Esophagus muscularis mucosa (tissue), 4 donors: ENCODE measurements at regions not wholly inside any gene's neighbourhood (a gene's known extent, or its start where the extent isn't known, plus 50 kb on each side); places are given as distances from the start of the nearest gene placed in this dataset.

Experiments
- DNase-seq: peaks from one replicate; pipeline ENCODE4 v3.0.0-alpha.2; 2017; ENCODE audit errors: extremely low spot score
- H3K27ac ChIP-seq, 4 donors: fragments of 200-600 bp; sonication (generic); replicated peaks in 1 of 4; 1 replicate in 3 of 4; 2 replicates in 1 of 4; pipeline ENCODE4 v1.5.1; 2016 to 2019; ENCODE audit warnings: mild to moderate bottlenecking in 1 of 4
- H3K27me3 ChIP-seq, 4 donors: fragments of 200-600 bp; sonication (generic); one replicate each; pipeline versions ENCODE4 v1.5.1 to v1.6.0; 2016 to 2019
- H3K36me3 ChIP-seq, 4 donors: fragments of 200-600 bp; sonication (generic); one replicate each; pipeline ENCODE4 v1.5.1; 2016 to 2019
- H3K4me1 ChIP-seq, 4 donors: fragments of 200-600 bp; sonication (generic); one replicate each; pipeline ENCODE4 v1.5.1; 2016 to 2019
- H3K4me3 ChIP-seq, 4 donors: fragments of 200-600 bp; sonication (generic); 1 replicate in 2 of 4; 2 replicates in 2 of 4; pipeline ENCODE4 v1.5.1; 2016 to 2019; ENCODE audit warnings: mild to moderate bottlenecking in 4 of 4, moderate library complexity in 1 of 4
- H3K9me3 ChIP-seq, 4 donors: fragments of 200-600 bp; sonication (generic); 1 replicate in 3 of 4; 2 replicates in 1 of 4; pipeline ENCODE4 v1.5.1; 2016 to 2019
- CTCF ChIP-seq, 3 experiments: fragments of 200-600 bp in 2 of 3; fragments of 450-650 bp in 1 of 3; sonication (generic) in 2 of 3; IDR thresholded peaks; one replicate each; pipeline ENCODE4 v1.5.1; 2017 to 2019; ENCODE audit warnings: antibody characterized with exemption in 3 of 3, mild to moderate bottlenecking in 2 of 3, moderate library complexity in 1 of 3
- EP300 ChIP-seq: sonication (generic); formaldehyde crosslinking; IDR thresholded peaks from one replicate; pipeline ENCODE4 v1.6.1; 2017; ENCODE audit warnings: antibody characterized with exemption
- POLR2A ChIP-seq: fragments of 450-650 bp; IDR thresholded peaks from one replicate; pipeline ENCODE4 v1.6.1; 2017; ENCODE audit warnings: antibody characterized with exemption, moderate library complexity, mild to moderate bottlenecking, low read depth
- POLR2AphosphoS5 ChIP-seq, 2 donors: sonication (generic); formaldehyde crosslinking; IDR thresholded peaks; one replicate each; pipeline ENCODE4 v1.6.1; 2017; ENCODE audit warnings: antibody characterized with exemption in 2 of 2
- WGBS: methylation state at CpG from one replicate; pipeline ENCODE4 v1.1.5; 2018; 5-methylcytosine and 5-hydroxymethylcytosine counted together
- intact Hi-C: fragments of 100-400 bp; cut with DNase I; formaldehyde crosslinking; loops from one replicate; pipeline ENCODE4 v1.15.1; 2023

DNA sequence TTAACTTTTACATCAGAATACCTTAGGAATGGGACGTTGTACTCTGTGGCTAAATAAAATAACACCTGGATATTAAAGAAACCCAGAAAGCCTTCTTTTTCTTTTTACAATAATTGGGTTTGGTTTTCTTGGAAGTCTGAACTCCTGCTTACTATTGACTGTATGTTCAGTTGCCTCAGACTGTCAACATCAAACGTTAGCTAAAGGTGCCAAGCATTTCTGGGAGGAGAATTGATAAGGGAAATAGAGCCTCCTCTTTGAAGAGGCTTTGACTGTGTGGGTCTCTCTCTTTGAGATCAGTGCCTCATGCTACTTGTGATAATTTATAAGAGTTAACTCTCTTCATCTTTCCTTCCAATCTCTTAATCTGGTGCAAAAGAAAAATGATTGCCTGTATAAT is 224.7 kb upstream of the BMPER start:
- Histone ChIP-seq H3K4me3 (no peak overlapping the region), H3K27ac (no peak overlapping the region), H3K36me3 (no peaks in the 10 kb centered on the region), H3K4me1 (no peaks in the 10 kb centered on the region), H3K9me3 (peaks cover 0 to 12% (median 4%) of the 10 kb centered on the region in 4 donors), H3K27me3 (no peaks in the 10 kb centered on the region)
- intact Hi-C loops = no loop called here
- 83% methylated on average over 2 of the region's 2 CpGs for WGBS
- TF ChIP-seq POLR2A (no peak), EP300 (no peak), POLR2AphosphoS5 (IDR thresholded peaks at IDR 0.05) (no peak), CTCF (IDR thresholded peaks at IDR 0.05) (no peak)
- DNase-seq = no peak

GRCh38 chr7:33685503-33685902 is 219.8 kb upstream of the BMPER start:
- WGBS = 95% methylated on average over 9 of the region's 9 CpGs
- H3K4me1 ChIP-seq = no peaks in the 10 kb centered on the region
- TF ChIP-seq POLR2A = no peak
- no peaks in the 10 kb centered on the region for H3K9me3 ChIP-seq
- DNase-seq = no peak
- H3K27ac ChIP-seq = no peak overlapping the region
- H3K36me3 ChIP-seq = no peaks in the 10 kb centered on the region
- H3K27me3 ChIP-seq = no peaks in the 10 kb centered on the region
- intact Hi-C loops = no loop called here
- H3K4me3 ChIP-seq = no peak overlapping the region

DNA sequence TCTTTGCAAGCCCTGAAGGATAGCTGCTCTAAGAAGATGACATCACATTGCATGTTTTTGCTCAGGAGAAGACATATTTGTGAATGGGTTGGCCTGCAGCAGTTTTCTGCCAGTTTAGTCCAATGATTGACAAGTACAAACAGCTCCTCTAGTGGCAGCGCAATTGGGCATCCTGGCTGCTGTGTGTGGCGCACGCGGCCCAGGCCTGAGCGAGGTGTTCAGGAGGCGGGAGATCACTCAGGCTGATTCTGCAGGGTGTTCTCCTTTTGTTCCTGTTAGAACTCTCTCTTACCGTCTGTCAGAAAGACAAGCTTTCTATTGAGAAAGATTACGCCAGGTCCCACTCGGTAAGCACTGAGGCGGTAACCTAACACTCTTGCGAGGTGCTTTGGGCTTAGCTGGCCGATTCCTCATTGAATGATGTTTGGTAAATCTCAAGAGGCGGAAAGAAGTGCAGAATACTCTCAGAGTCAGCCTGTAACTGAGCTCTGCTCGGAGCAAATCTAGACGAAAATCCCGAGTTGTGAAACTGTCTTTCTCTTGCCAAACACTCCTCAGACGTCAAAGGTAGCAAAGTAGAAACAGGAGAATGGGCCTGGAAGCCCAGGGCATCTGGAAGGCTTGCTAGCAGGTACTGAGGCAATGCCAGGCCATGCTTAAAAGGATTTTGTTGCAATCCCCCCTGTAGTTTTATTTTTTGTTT is 219.2 kb upstream of the BMPER start:
- intact Hi-C loops = no loop called here
- WGBS = 85% methylated on average over 17 of the region's 17 CpGs
- no peaks in the 10 kb centered on the region for H3K4me1 ChIP-seq
- H3K27ac ChIP-seq = no peak overlapping the region
- H3K27me3 ChIP-seq = no peaks in the 10 kb centered on the region
- TF ChIP-seq CTCF (IDR thresholded peaks at IDR 0.05) = no peak
- TF ChIP-seq POLR2AphosphoS5 (IDR thresholded peaks at IDR 0.05) = no peak
- TF ChIP-seq EP300 = no peak
- TF ChIP-seq POLR2A = no peak
- H3K9me3 ChIP-seq = no peaks in the 10 kb centered on the region
- no peak for DNase-seq
- H3K4me3 ChIP-seq = no peak overlapping the region
- H3K36me3 ChIP-seq = no peaks in the 10 kb centered on the region

DNA sequence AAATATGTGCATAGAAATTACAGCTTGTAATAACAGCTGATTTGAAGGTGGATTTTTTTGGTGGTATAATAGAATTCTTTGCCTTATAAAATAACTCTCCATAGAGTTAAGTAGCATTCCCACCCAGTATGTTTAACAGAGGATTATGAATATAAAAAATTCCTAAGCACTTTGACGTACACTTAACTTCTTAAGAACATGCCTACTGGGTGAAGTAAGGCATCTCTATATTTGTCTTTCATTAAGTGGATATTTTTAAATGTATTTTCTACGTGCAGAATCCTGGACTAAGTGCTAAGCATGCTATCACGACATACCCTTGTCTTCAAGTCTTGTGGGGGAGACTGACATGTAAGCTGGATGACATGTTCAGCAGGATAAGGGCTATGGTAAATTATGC is 217.7 kb upstream of the BMPER start:
- no peaks in the 10 kb centered on the region for H3K9me3 ChIP-seq
- no peak overlapping the region for H3K27ac ChIP-seq
- TF ChIP-seq CTCF (IDR thresholded peaks at IDR 0.05) (no peak), POLR2AphosphoS5 (IDR thresholded peaks at IDR 0.05) (no peak), POLR2A (no peak), EP300 (no peak)
- H3K4me1 ChIP-seq = no peaks in the 10 kb centered on the region
- DNase-seq = no peak
- H3K27me3 ChIP-seq = no peaks in the 10 kb centered on the region
- no peak overlapping the region for H3K4me3 ChIP-seq
- 90% methylated on average over 3 of the region's 3 CpGs for whole genome bisulfite sequencing
- intact Hi-C loops = no loop called here
- H3K36me3 ChIP-seq = no peaks in the 10 kb centered on the region

- H3K4me3 ChIP-seq = no peak overlapping the region
- TF ChIP-seq POLR2AphosphoS5 (IDR thresholded peaks at IDR 0.05) (no peak), POLR2A (no peak), EP300 (no peak), CTCF (IDR thresholded peaks at IDR 0.05) (no peak)
- H3K27ac ChIP-seq = no peak overlapping the region
- intact Hi-C loops = no loop called here
- H3K27me3 ChIP-seq = no peaks in the 10 kb centered on the region
- H3K9me3 ChIP-seq = no peaks in the 10 kb centered on the region
- DNase-seq = no peak
- H3K4me1 ChIP-seq = no peaks in the 10 kb centered on the region
- H3K36me3 ChIP-seq = no peaks in the 10 kb centered on the region
These were observed 214.2 kb upstream of the BMPER start for GRCh38 chr7:33691180-33691579.
